ENCODE measurements at regions not wholly inside any gene's neighbourhood (a gene's known extent, or its start where the extent isn't known, plus 50 kb on each side); places are given as distances from the start of the nearest gene placed in this dataset.
A peak's percentile ranks its signal among the peaks of the same experiment; 100 is the strongest.

DNA sequence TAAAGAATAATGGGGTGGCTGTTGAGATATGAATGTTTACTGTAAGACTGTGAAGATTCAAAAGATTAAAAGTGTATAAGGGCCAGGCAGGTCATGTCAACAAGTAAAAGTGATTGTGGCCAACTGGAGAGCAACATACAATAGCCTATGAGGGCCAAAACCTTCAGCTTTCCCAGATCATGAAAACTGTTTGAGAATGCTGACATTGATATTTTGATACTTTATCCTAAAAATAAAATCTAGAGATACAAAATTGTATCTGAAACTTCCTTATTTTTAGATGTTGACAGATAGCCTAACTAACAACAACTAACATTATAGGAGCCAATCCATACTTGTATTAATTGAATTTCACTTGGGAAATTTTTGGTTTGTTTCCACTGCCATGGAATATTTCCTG lies 70.3 kb upstream of the PAK5 start:
- Histone ChIP-seq H3K36me3 (ENCODE audit: control insufficient read depth, insufficient read depth, low read length) (no peaks in the 10 kb centered on the region), H3K27me3 (ENCODE audit: control insufficient read depth, insufficient read depth, low read length) (no peaks in the 10 kb centered on the region), H3K4me3 (ENCODE audit: low read depth in 2 of 2, low read length in 2 of 2) (no peak overlapping the region), H3K4me1 (ENCODE audit: control insufficient read depth, insufficient read depth, low read length) (no peaks in the 10 kb centered on the region), H3K9me3 (ENCODE audit: control insufficient read depth, insufficient read depth, low read depth, low read length) (no peaks in the 10 kb centered on the region), H3K27ac (ENCODE audit: low read length) (no peak overlapping the region)
- in situ Hi-C loops (cut with HindIII; ENCODE audit: low pct_unique_long_range_greater_than_20kb, low sequenced_read_pairs) (no loop called here), intact Hi-C loops (cut with micrococcal nuclease; ENCODE audit: unreplicated experiment) (loop anchor here (10.0 kb wide), 1 partner anchor 504 kb away; no protein-coding TSS in a partner anchor)
- no TSS peak for BruUV-seq (replicated peaks)
- TF ChIP-seq, protein P1, sequence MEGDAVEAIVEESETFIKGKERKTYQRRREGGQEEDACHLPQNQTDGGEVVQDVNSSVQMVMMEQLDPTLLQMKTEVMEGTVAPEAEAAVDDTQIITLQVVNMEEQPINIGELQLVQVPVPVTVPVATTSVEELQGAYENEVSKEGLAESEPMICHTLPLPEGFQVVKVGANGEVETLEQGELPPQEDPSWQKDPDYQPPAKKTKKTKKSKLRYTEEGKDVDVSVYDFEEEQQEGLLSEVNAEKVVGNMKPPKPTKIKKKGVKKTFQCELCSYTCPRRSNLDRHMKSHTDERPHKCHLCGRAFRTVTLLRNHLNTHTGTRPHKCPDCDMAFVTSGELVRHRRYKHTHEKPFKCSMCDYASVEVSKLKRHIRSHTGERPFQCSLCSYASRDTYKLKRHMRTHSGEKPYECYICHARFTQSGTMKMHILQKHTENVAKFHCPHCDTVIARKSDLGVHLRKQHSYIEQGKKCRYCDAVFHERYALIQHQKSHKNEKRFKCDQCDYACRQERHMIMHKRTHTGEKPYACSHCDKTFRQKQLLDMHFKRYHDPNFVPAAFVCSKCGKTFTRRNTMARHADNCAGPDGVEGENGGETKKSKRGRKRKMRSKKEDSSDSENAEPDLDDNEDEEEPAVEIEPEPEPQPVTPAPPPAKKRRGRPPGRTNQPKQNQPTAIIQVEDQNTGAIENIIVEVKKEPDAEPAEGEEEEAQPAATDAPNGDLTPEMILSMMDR (IDR thresholded peaks at IDR 0.05), result no peak
- TF ChIP-seq TCF7L2 (IDR thresholded peaks at IDR 0.05; ENCODE audit: low read depth, low read length), result no peak
- TF ChIP-seq, protein P2, sequence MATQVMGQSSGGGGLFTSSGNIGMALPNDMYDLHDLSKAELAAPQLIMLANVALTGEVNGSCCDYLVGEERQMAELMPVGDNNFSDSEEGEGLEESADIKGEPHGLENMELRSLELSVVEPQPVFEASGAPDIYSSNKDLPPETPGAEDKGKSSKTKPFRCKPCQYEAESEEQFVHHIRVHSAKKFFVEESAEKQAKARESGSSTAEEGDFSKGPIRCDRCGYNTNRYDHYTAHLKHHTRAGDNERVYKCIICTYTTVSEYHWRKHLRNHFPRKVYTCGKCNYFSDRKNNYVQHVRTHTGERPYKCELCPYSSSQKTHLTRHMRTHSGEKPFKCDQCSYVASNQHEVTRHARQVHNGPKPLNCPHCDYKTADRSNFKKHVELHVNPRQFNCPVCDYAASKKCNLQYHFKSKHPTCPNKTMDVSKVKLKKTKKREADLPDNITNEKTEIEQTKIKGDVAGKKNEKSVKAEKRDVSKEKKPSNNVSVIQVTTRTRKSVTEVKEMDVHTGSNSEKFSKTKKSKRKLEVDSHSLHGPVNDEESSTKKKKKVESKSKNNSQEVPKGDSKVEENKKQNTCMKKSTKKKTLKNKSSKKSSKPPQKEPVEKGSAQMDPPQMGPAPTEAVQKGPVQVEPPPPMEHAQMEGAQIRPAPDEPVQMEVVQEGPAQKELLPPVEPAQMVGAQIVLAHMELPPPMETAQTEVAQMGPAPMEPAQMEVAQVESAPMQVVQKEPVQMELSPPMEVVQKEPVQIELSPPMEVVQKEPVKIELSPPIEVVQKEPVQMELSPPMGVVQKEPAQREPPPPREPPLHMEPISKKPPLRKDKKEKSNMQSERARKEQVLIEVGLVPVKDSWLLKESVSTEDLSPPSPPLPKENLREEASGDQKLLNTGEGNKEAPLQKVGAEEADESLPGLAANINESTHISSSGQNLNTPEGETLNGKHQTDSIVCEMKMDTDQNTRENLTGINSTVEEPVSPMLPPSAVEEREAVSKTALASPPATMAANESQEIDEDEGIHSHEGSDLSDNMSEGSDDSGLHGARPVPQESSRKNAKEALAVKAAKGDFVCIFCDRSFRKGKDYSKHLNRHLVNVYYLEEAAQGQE (IDR thresholded peaks at IDR 0.05; ENCODE audit: insufficient read depth in 1 of 2, low read depth in 2 of 2, low read length in 1 of 2), result no peak
- TF ChIP-seq POLR2AphosphoS5 (IDR thresholded peaks at IDR 0.05; ENCODE audit: low read depth, low read length), result no peak
- no peak for TF ChIP-seq SIN3A (IDR thresholded peaks at IDR 0.05; ENCODE audit: borderline replicate concordance, insufficient read depth, low read depth, low read length)
- DNase-seq (ENCODE audit: low read depth, low spot score), result no peak
- CTCF ChIA-PET, result no interaction called here
- no peak for ATAC-seq
- POLR2A ChIA-PET, result no interaction called here

DNA sequence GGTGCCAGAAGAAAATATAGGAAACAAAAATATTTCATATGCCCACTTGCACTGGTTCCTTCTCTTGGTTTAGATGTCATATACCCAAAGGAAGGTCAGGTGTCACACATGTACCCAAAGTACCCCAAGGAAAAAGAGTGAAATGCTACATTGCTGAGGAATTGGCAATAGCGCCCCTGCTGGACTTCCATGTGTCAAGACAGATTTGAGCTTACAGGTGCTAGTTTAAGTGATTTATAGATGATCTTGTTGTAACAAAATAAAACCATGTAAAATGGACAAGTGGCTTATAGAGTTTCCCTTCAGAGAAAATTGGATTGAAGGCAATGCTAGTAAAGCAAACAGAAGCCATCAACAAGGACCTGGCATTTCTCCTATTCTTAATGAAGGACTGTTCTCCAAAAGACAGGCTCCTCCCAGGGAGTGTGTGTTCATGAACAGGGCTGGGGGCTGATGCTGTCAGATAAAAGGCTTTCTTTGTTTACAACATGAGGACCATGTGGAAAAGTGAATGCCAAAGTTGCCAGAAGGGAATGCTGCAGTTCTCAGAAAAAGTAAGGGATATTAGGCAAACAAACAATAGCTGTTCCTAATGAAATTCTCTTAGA lies 64.3 kb upstream of the PAK5 start:
- BruUV-seq (replicated peaks), result no TSS peak
- TF ChIP-seq TCF7L2 (IDR thresholded peaks at IDR 0.05; ENCODE audit: low read depth, low read length), result no peak
- TF ChIP-seq, protein P1 (IDR thresholded peaks at IDR 0.05), result peak; percentile 59
- CTCF ChIA-PET, result interaction anchor here (1.2 kb wide), 1 partner anchor 9 kb away, joined by 4 read pairs; no protein-coding TSS in a partner anchor
- no peaks in the 10 kb centered on the region for H3K36me3 ChIP-seq (ENCODE audit: control insufficient read depth, insufficient read depth, low read length)
- POLR2A ChIA-PET, result no interaction called here
- no peaks in the 10 kb centered on the region for H3K4me1 ChIP-seq (ENCODE audit: control insufficient read depth, insufficient read depth, low read length)
- H3K9me3 ChIP-seq (ENCODE audit: control insufficient read depth, insufficient read depth, low read depth, low read length), result no peaks in the 10 kb centered on the region
- in situ Hi-C loops (cut with HindIII; ENCODE audit: low pct_unique_long_range_greater_than_20kb, low sequenced_read_pairs), result no loop called here
- no peaks in the 10 kb centered on the region for H3K27me3 ChIP-seq (ENCODE audit: control insufficient read depth, insufficient read depth, low read length)
- DNase-seq (ENCODE audit: low read depth, low spot score), result no peak
- ATAC-seq, result no peak
- H3K27ac ChIP-seq (ENCODE audit: low read length), result no peak overlapping the region
- no peak overlapping the region for H3K4me3 ChIP-seq (ENCODE audit: low read depth in 2 of 2, low read length in 2 of 2)
- intact Hi-C loops (cut with micrococcal nuclease; ENCODE audit: unreplicated experiment), result loop anchor here (10.0 kb wide), 1 partner anchor 498 kb away; no protein-coding TSS in a partner anchor
